H1 (cell line): ENCODE measurements at regions not wholly inside any gene's neighbourhood (a gene's known extent, or its start where the extent isn't known, plus 50 kb on each side); places are given as distances from the start of the nearest gene placed in this dataset.

Experiments
- CTCF ChIA-PET: fragments of 300-600 bp; sonication (Branson Sonifier 250); formaldehyde crosslinking; loops from one replicate; lab custom pipeline; 2021; ENCODE audit not compliant: partially characterized antibody; lab: Charles Lee
- POLR2A ChIA-PET: fragments of 300-600 bp; sonication (Branson Sonifier 250); formaldehyde crosslinking; loops from one replicate; lab custom pipeline; 2021; ENCODE audit warnings: inconsistent platforms; ENCODE audit not compliant: partially characterized antibody; lab: Charles Lee
- DNase-seq, 2 experiments: peaks; one replicate each; pipeline versions ENCODE4 v3.0.0 to v3.0.0-alpha.2; 2010 to 2022; ENCODE audit warnings: low spot score in 2 of 2, low read depth in 1 of 2, mixed read lengths in 1 of 2
- FAIRE-seq: peaks from 2 replicates; lab custom pipeline; 2011; peaks lifted over from hg19 to GRCh38; lab: Jason Lieb, UNC
- H2AFZ ChIP-seq: 2 replicates; pipeline ENCODE4 v1.8.1; 2012; ENCODE audit warnings: low read length, inconsistent platforms
- H2AK5ac ChIP-seq: 2 replicates; pipeline ENCODE4 v1.6.1; 2013; ENCODE audit warnings: low read depth, low read length
- H2BK120ac ChIP-seq: replicated peaks from 2 replicates; pipeline ENCODE3; 2013; ENCODE audit warnings: low read depth, low read length, inconsistent platforms
- H2BK12ac ChIP-seq: 2 replicates; pipeline ENCODE4 v1.6.1; 2013; ENCODE audit warnings: low read depth, low read length
- H2BK15ac ChIP-seq: 2 replicates; pipeline ENCODE4 v1.6.1; 2013; ENCODE audit warnings: low read length
- H2BK20ac ChIP-seq: 2 replicates; pipeline ENCODE4 v1.6.1; 2013; ENCODE audit warnings: low read length
- H2BK5ac ChIP-seq: 2 replicates; pipeline ENCODE4 v1.6.1; 2013; ENCODE audit warnings: low read depth, low read length
- H3K14ac ChIP-seq: 2 replicates; pipeline ENCODE4 v1.6.1; 2013; ENCODE audit warnings: inconsistent platforms; ENCODE audit not compliant: insufficient read length
- H3K18ac ChIP-seq: 2 replicates; pipeline ENCODE4 v1.6.1; 2013; ENCODE audit warnings: low read length; ENCODE audit errors: extremely low read depth
- H3K23ac ChIP-seq: 2 replicates; pipeline ENCODE4 v1.6.1; 2013; ENCODE audit warnings: inconsistent platforms; ENCODE audit not compliant: insufficient read length
- H3K23me2 ChIP-seq: 2 replicates; pipeline ENCODE4 v1.6.1; 2013; ENCODE audit warnings: low read depth, low read length
- H3K27ac ChIP-seq: 2 replicates; pipeline ENCODE4 v1.6.1; 2011; ENCODE audit warnings: low read depth, low read length, inconsistent platforms
- H3K27me3 ChIP-seq, 4 experiments: replicated peaks in 1 of 4; 1 replicate in 1 of 4; 2 replicates in 3 of 4; pipeline versions ENCODE4 v1.6.1 to v1.8.1; 2011 to 2013; ENCODE audit warnings: low read length in 3 of 4, mild to moderate bottlenecking in 3 of 4, inconsistent platforms in 2 of 4, mixed read lengths in 2 of 4, moderate library complexity in 1 of 4; ENCODE audit not compliant: control insufficient read depth in 3 of 4, insufficient read depth in 3 of 4; ENCODE audit errors: extremely low read depth in 1 of 4
- H3K36me3 ChIP-seq, 4 experiments: 2 replicates each; pipeline versions ENCODE4 v1.6.1 to v1.8.1; 2011 to 2013; ENCODE audit warnings: mild to moderate bottlenecking in 4 of 4, low read length in 3 of 4, moderate library complexity in 2 of 4, control low read depth in 1 of 4, inconsistent platforms in 1 of 4; ENCODE audit not compliant: insufficient read depth in 4 of 4, control insufficient read depth in 2 of 4
- H3K4ac ChIP-seq: replicated peaks from 2 replicates; pipeline ENCODE3; 2013; ENCODE audit warnings: low read length, low read depth, mixed read lengths, inconsistent platforms; ENCODE audit not compliant: insufficient read length
- H3K4me1 ChIP-seq, 4 experiments: replicated peaks in 1 of 4; 1 replicate in 1 of 4; 2 replicates in 3 of 4; pipeline versions ENCODE4 v1.6.1 to v1.8.1; 2011 to 2013; ENCODE audit warnings: low read length in 3 of 4, inconsistent platforms in 2 of 4, mixed read lengths in 1 of 4; ENCODE audit not compliant: insufficient read depth in 4 of 4, control insufficient read depth in 3 of 4
- H3K4me2 ChIP-seq, 2 experiments: 2 replicates each; pipeline versions ENCODE4 v1.6.1 to v1.8.1; 2011 to 2013; ENCODE audit warnings: low read depth in 2 of 2, low read length in 2 of 2, control low read depth in 1 of 2, inconsistent platforms in 1 of 2, mild to moderate bottlenecking in 1 of 2; ENCODE audit not compliant: insufficient read depth in 1 of 2
- H3K4me3 ChIP-seq, 4 experiments: fragments of 200-600, 300-600 bp in 1 of 4; sonication (generic), shearing (Covaris generic), sonication (Bioruptor Twin) in 1 of 4; 2 replicates each; pipeline versions ENCODE4 v1.5.1 to v1.8.1; 2011 to 2016; ENCODE audit warnings: low read length in 4 of 4, low read depth in 3 of 4, control low read depth in 2 of 4, inconsistent platforms in 2 of 4, mild to moderate bottlenecking in 2 of 4, mixed read lengths in 1 of 4, moderate library complexity in 1 of 4; ENCODE audit not compliant: insufficient read depth in 2 of 4; ENCODE audit errors: extremely low read depth in 1 of 4
- H3K56ac ChIP-seq: replicated peaks from 2 replicates; pipeline ENCODE3; 2013; ENCODE audit warnings: low read depth, mild to moderate bottlenecking, mixed read lengths, low read length, inconsistent platforms; ENCODE audit not compliant: insufficient read length
- H3K79me1 ChIP-seq: 2 replicates; pipeline ENCODE4 v1.6.1; 2013; ENCODE audit warnings: low read depth, low read length, control low read depth
- H3K79me2 ChIP-seq, 2 experiments: 2 replicates each; pipeline versions ENCODE4 v1.6.1 to v1.8.1; 2012 to 2013; ENCODE audit warnings: low read length in 2 of 2, mild to moderate bottlenecking in 2 of 2, inconsistent platforms in 1 of 2; ENCODE audit not compliant: insufficient read depth in 2 of 2, control insufficient read depth in 1 of 2
- H3K9ac ChIP-seq, 4 experiments: replicated peaks in 1 of 4; 1 replicate in 1 of 4; 2 replicates in 3 of 4; pipeline versions ENCODE4 v1.6.1 to v1.8.1; 2011 to 2013; ENCODE audit warnings: low read depth in 3 of 4, low read length in 3 of 4, control low read depth in 2 of 4, mild to moderate bottlenecking in 2 of 4, moderate library complexity in 2 of 4, inconsistent platforms in 1 of 4; ENCODE audit errors: extremely low read depth in 1 of 4
- H3K9me3 ChIP-seq, 2 experiments: 2 replicates each; pipeline versions ENCODE4 v1.6.1 to v1.8.1; 2012 to 2013; ENCODE audit warnings: mild to moderate bottlenecking in 2 of 2, moderate library complexity in 2 of 2, control low read depth in 1 of 2, inconsistent platforms in 1 of 2, low read depth in 1 of 2, low read length in 1 of 2, mixed read lengths in 1 of 2; ENCODE audit not compliant: insufficient read depth in 2 of 2
- H4K20me1 ChIP-seq, 2 experiments: replicated peaks in 1 of 2; 2 replicates each; pipeline versions ENCODE3 to v1.8.1; 2011 to 2013; ENCODE audit warnings: inconsistent platforms in 2 of 2, low read length in 2 of 2, mild to moderate bottlenecking in 1 of 2; ENCODE audit not compliant: insufficient read depth in 2 of 2, control insufficient read depth in 1 of 2
- H4K5ac ChIP-seq: 2 replicates; pipeline ENCODE4 v1.6.1; 2013; ENCODE audit warnings: low read length, low read depth, mixed read lengths, inconsistent platforms; ENCODE audit not compliant: insufficient read length
- H4K8ac ChIP-seq: 2 replicates; pipeline ENCODE4 v1.8.0; 2013; ENCODE audit warnings: mild to moderate bottlenecking, moderate library complexity, low read length, inconsistent platforms; ENCODE audit not compliant: insufficient read depth; ENCODE audit errors: extremely low read depth
- H4K91ac ChIP-seq: replicated peaks from 2 replicates; pipeline ENCODE3; 2013; ENCODE audit warnings: low read length, mixed read lengths, inconsistent platforms; ENCODE audit not compliant: insufficient read length
- CTBP2 ChIP-seq: IDR thresholded peaks from 2 replicates; pipeline ENCODE4 v1.7.0; 2011; ENCODE audit warnings: borderline replicate concordance, mild to moderate bottlenecking, moderate library complexity, mixed read lengths, low read length; ENCODE audit not compliant: insufficient read depth, insufficient read length
- GABPA ChIP-seq: IDR thresholded peaks from 2 replicates; pipeline ENCODE4 v1.6.1; 2011; ENCODE audit warnings: mild to moderate bottlenecking, low read length, moderate library complexity, borderline replicate concordance; ENCODE audit not compliant: insufficient read depth
- JUND ChIP-seq: IDR thresholded peaks from 2 replicates; pipeline ENCODE4 v1.6.1; 2011; ENCODE audit warnings: mild to moderate bottlenecking, improper control_type of control experiment, low read length
- MAFK ChIP-seq: IDR thresholded peaks from 2 replicates; pipeline ENCODE4 v1.6.1; 2012; ENCODE audit warnings: low read depth, mild to moderate bottlenecking, improper control_type of control experiment, low read length
- NANOG ChIP-seq: IDR thresholded peaks from 2 replicates; pipeline ENCODE4 v1.6.1; 2011; ENCODE audit warnings: low read length, low read depth, mild to moderate bottlenecking, inconsistent platforms; ENCODE audit not compliant: insufficient read depth, poor library complexity, severe bottlenecking
- NRF1 ChIP-seq: IDR thresholded peaks from 2 replicates; pipeline ENCODE4 v1.6.1; 2011; ENCODE audit warnings: mild to moderate bottlenecking, low read depth, low read length, improper control_type of control experiment
- PHF8 ChIP-seq: fragments of 200-600 bp; sonication (generic); conservative IDR thresholded peaks from 2 replicates; pipeline ENCODE4 v1.7.1; 2012; ENCODE audit warnings: low read depth, mild to moderate bottlenecking, inconsistent platforms, low read length, moderate library complexity
- RAD21 ChIP-seq, 2 experiments: IDR thresholded peaks in 1 of 2; conservative IDR thresholded peaks in 1 of 2; 2 replicates each; pipeline ENCODE4 v1.6.1; 2011; ENCODE audit warnings: low read depth in 2 of 2, low read length in 2 of 2, improper control_type of control experiment in 1 of 2, inconsistent platforms in 1 of 2, mild to moderate bottlenecking in 1 of 2, moderate library complexity in 1 of 2
- SRF ChIP-seq: IDR thresholded peaks from 2 replicates; pipeline ENCODE4 v1.6.1; 2011; ENCODE audit warnings: mild to moderate bottlenecking, low read depth, low read length, moderate library complexity
- SUZ12 ChIP-seq: fragments of 200-600 bp; sonication (generic); IDR thresholded peaks from 2 replicates; pipeline ENCODE4 v1.6.1; 2012; ENCODE audit warnings: mild to moderate bottlenecking, inconsistent platforms, low read length, moderate library complexity, mixed read lengths
- WGBS, 2 experiments: shearing (Covaris generic) in 1 of 2; methylation state at CpG; one replicate each; pipeline versions ENCODE4 v1.1.6 to v1.1.7; 2013 to 2015; ENCODE audit warnings: low lambda C conversion rate in 2 of 2, mixed read lengths in 2 of 2, inconsistent platforms in 1 of 2, low coverage in 1 of 2, missing lambda C conversion rate in 1 of 2; ENCODE audit not compliant: insufficient replicate concordance in 2 of 2, insufficient coverage in 1 of 2, insufficient read length in 1 of 2; ENCODE audit errors: extremely low coverage in 1 of 2, missing lambda C conversion rate in 1 of 2; 5-methylcytosine and 5-hydroxymethylcytosine counted together

DNA sequence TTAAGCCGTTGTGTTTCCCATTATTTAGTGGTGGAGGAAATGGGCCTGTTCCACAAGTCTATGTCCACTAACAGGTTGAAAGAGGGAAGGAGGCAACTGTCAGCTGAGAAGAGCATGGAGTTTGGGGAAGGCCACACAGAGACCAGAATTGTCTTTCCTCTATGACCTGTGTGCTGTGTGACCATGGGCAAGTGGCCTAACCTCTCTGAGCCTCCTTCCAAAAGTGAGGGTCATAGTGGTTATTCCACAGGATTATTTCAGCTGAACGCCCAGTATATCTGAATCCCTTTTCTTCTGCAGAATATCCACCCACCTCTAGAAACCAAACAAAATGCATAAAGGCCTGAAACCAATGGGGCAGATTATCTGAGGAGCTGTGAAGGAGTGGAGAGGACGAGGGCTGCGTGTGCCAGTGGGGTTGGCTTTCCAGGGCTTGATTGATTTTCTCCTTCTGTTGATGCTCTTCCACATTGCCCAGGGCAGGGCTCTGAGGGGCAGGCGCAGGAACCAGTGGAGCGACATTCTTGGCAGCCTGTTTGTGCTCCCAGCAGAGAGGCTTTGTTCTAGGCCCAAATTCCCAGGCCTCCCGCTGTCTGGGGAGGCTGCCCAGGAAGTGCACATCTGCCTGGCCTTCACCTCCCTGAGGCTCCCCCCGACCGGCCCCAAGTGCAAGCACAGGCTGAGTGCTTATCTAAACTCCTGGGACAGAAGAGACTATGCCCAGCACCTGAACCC is 452.7 kb downstream of the BCL11B start:
- Histone ChIP-seq H2BK120ac (peak overlapping the region; percentile 97), H3K27ac (peak overlapping the region; percentile 69; the same call in 1 of the 2 replicates), H2BK15ac (no peak overlapping the region), H3K23me2 (no peaks in the 10 kb centered on the region), H2AK5ac (peak overlapping the region; percentile 19; the same call in 1 of the 2 replicates), H4K8ac (no peak overlapping the region), H3K14ac (no peak overlapping the region), H3K4me2 (peak overlapping the region; percentile 43 to 52), H3K4me1 (peaks cover 0 to 21% (median 19%) of the 10 kb centered on the region in 4 experiments), H3K36me3 (no peaks in the 10 kb centered on the region), H4K20me1 (no peaks in the 10 kb centered on the region), H2BK20ac (peak overlapping the region; percentile 99), H3K4me3 (peak overlapping the region in 1 of 4 experiments; percentile 38; a peak in 3 of 8 replicates), H4K91ac (peak overlapping the region; percentile 26), H3K79me1 (no peaks in the 10 kb centered on the region), H2BK5ac (peak overlapping the region; percentile 53), H4K5ac (peak overlapping the region; percentile 72), H3K27me3 (no peaks in the 10 kb centered on the region; a peak in 1 of 7 replicates), H3K18ac (peak overlapping the region; percentile 91; the same call in 1 of the 2 replicates), H3K4ac (no peak overlapping the region), H2AFZ (no peak overlapping the region), H3K23ac (no peak overlapping the region), H3K9ac (no peak overlapping the region), H3K9me3 (no peaks in the 10 kb centered on the region), H2BK12ac (peak overlapping the region; percentile 78), H3K79me2 (no peaks in the 10 kb centered on the region), H3K56ac (peak overlapping the region; percentile 21)
- 35% methylated on average over 6 of the region's 9 CpGs; no CpG with 5 or more reads in 1 of the 2 experiments for WGBS, 2 experiments
- peak; percentile 96 for FAIRE-seq
- ChIA-PET POLR2A (interaction anchor here (0.7 kb wide), 2 partner anchors 9 to 79 kb away, joined by 3 read pairs; no protein-coding TSS in a partner anchor), CTCF (interaction anchor here (0.7 to 0.9 kb wide), 2 partner anchors 70 to 314 kb away, joined by 3 read pairs; no protein-coding TSS in a partner anchor)
- peak; percentile 82 to 86 for DNase-seq
- peak; percentile 94 for TF ChIP-seq CTBP2
- no peak for TF ChIP-seq MAFK
- 0 out of 2 replicates have a peak, but pooled peaks have one; percentile 27 for TF ChIP-seq JUND
- TF ChIP-seq GABPA = no peak
- TF ChIP-seq RAD21 (IDR thresholded peaks at IDR 0.05 in 1 of 2, conservative IDR thresholded peaks at IDR 0.05 in 1 of 2; ENCODE audit: low read depth in 2 of 2, low read length in 2 of 2) = peak in 1 of 2 experiments; percentile 37
- TF ChIP-seq SUZ12 = no peak
- TF ChIP-seq NRF1 = no peak
- no peak for TF ChIP-seq NANOG
- no peak for TF ChIP-seq SRF
- no peak for TF ChIP-seq PHF8
